OCI-LY7 (cell line): ENCODE measurements at regions not wholly inside any gene's neighbourhood (a gene's known extent, or its start where the extent isn't known, plus 50 kb on each side); places are given as distances from the start of the nearest gene placed in this dataset.

Experiments used
- EZH2phosphoT487 ChIP-seq: fragments of 200-600 bp; sonication (generic); IDR thresholded peaks from 2 replicates; pipeline ENCODE4 v1.6.1; 2018; ENCODE audit warnings: low read depth, borderline replicate concordance, mild to moderate bottlenecking, mixed run types, antibody characterized with exemption, low read length, moderate library complexity, mixed read lengths
- TF ChIP-seq, protein P1 (sequence below): fragments of 200-600 bp; sonication (generic); conservative IDR thresholded peaks from 2 replicates; pipeline ENCODE4 v1.5.1; 2014; ENCODE audit warnings: mild to moderate bottlenecking, antibody characterized with exemption, low read length, moderate library complexity, mixed read lengths

DNA sequence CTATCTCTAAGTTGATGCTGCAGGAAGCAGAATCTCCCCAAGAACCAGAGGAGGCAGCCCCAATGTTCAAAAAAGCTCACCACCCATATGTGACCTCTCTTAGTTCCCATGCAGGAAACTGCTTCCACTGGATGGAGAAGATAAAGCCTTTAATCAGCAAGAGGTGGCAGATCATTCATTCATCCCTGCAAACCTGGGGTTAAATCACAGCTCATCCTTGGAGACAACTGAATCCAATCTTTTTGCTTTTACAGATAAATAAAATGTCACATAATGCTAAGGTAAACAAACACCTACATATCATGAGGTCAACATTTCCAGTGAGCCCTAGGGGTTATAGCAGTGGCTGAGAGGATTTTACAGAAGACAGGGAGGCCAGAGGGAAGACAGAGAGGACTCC lies 112.7 kb upstream of the CD93 start:
- TF ChIP-seq, protein P1, sequence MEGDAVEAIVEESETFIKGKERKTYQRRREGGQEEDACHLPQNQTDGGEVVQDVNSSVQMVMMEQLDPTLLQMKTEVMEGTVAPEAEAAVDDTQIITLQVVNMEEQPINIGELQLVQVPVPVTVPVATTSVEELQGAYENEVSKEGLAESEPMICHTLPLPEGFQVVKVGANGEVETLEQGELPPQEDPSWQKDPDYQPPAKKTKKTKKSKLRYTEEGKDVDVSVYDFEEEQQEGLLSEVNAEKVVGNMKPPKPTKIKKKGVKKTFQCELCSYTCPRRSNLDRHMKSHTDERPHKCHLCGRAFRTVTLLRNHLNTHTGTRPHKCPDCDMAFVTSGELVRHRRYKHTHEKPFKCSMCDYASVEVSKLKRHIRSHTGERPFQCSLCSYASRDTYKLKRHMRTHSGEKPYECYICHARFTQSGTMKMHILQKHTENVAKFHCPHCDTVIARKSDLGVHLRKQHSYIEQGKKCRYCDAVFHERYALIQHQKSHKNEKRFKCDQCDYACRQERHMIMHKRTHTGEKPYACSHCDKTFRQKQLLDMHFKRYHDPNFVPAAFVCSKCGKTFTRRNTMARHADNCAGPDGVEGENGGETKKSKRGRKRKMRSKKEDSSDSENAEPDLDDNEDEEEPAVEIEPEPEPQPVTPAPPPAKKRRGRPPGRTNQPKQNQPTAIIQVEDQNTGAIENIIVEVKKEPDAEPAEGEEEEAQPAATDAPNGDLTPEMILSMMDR, result no peak
- TF ChIP-seq EZH2phosphoT487, result no peak
